ENCODE measurements at regions not wholly inside any gene's neighbourhood (a gene's known extent, or its start where the extent isn't known, plus 50 kb on each side); places are given as distances from the start of the nearest gene placed in this dataset.

DNA sequence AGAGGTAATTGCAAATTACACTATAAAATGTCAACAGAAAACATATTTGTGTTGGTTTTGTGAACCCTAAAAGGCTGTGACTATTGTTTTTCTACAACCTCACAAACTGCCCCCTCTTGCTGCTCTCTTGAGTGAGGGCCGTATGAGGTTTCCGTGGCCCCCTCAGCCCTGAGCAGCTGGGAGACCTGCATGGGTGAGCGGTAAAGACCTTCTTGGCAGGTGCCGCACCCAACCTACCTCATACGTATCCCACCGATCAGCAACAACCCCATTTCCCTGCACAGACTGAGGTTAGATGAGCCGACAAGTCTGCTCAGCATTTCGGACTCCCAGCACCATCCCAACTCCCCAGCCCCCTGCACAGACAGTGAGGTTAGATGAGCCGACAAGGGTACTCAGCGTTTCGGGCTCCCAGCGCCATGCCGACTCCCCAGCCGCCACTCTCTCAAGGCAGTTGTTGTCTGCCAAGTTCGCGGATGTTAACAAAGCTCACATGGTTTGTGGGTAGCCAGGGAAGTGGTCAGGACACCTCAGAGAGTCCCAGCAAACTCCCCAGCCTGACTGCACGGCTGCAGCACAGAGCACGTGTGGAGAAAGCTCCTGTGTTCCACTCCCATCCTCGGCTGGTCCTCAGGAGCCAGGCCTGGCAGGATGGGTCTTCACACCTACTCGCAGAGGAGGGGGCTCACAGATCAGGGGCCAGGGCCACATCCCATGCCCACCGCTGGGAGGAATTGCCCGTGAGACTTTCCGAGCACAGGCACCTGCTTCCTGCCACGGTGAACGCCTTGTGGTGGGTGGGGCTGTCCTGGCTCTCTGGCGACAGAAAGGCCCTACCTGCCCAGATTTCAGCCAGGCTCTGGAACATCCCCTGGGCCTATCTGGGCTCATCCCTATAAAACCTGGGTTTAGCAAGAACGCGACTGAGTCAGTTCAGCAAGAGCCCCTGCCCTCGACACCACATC lies 502.9 kb downstream of the BRD1 start:
- no peak for DNase-seq (ENCODE audit: low spot score)

GRCh38 chr22:49323751-49324415 lies 503.8 kb downstream of the BRD1 start:
- no peak for DNase-seq (ENCODE audit: low spot score)

GRCh38 chr22:49322861-49323622 lies 504.6 kb downstream of the BRD1 start:
- DNase-seq (ENCODE audit: low spot score): no peak

DNA sequence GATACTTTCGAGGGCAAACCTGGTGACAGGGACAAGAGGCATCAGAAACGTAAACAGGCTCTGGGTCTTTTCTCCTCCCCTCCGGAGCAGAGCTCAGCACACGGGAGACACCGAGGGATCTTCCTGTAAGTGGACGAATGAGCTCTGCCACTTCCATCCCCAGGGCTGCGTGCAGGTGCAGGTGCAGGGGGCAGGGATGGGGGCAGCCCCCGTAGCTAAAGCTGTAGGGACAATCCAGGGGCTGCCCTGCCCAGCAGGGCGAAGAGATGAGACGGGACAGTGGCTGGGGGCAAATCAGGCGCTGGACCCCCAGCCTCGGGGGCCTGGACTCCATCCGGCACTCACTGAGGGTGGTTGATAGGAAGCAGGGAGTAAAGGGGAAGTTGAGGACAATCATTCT lies 505.4 kb downstream of the BRD1 start:
- DNase-seq (ENCODE audit: low spot score): no peak

GRCh38 chr22:49321477-49322055 lies 506.1 kb downstream of the BRD1 start:
- DNase-seq (ENCODE audit: low spot score): no peak

GRCh38 chr22:49320714-49321476 lies 506.8 kb downstream of the BRD1 start:
- no peak for DNase-seq (ENCODE audit: low spot score)

DNA sequence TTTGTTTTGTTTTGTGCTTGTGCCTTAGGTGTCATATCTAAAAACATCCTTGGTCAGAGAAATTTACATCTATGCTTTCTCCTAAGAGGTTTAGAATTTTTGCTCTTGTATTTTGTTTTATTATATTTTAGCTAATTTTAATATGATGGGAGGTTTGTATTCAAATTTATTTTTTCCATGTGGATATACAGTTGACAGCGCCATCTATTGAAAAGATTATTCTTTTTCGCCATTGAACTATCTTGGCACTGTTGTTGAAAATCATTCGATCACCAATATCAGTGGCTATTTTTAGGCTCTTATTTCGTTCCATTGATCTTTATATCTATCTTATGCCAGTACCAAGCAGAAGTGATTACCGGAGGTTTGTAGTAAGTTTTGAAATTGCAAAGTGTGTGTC lies 510.3 kb downstream of the BRD1 start:
- DNase-seq (ENCODE audit: low spot score): no peak

DNA sequence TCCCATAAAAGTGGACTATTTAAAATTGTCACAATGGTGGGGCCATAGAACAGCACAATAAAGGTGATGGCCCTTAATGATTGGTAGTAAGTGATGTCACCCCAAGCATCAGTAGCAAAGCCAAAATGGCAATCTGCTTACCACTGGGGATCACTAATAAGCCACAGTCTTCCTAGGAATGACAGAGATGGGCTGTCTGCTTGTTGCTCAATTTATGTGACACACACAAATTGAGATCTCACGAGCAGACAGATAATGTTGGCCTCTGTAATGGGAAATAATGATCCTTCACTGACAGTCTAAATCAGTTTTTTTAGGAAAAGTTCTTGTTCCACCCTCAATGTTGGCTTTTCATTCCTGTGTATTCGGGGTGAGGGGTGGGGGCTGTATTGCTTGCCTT lies 515.1 kb downstream of the BRD1 start:
- no peak for DNase-seq (ENCODE audit: low spot score)

GRCh38 chr22:49310354-49310753 lies 517.3 kb downstream of the BRD1 start:
- DNase-seq (ENCODE audit: low spot score): no peak

- no peak for DNase-seq (ENCODE audit: low spot score)
Measured at GRCh38 chr22:49308300-49308699, 519.4 kb downstream of the BRD1 start.

DNA sequence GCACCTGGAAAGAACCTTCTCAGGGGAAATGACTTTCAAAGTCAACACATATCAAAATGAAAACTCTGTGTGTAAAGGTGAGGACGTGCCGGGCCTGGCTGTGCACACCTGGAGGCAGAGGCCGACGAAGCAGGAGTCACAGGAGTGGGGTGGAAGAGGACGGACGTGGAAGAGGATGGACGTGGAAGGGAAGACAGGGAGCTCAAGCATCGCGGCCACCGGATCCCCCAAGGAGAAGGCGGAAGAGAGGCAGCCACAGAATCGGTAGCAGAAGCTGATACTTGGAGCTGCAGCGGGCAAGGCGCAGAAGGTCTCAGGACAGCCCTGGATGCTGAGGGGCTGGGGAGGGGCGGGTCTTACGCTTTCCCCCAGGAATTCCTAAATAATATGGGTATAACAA lies 519.8 kb downstream of the BRD1 start:
- DNase-seq (ENCODE audit: low spot score): no peak

GRCh38 chr22:49307481-49307830 lies 520.2 kb downstream of the BRD1 start:
- DNase-seq (ENCODE audit: low spot score): no peak

GRCh38 chr22:49306632-49307480 lies 520.8 kb downstream of the BRD1 start:
- DNase-seq (ENCODE audit: low spot score): no peak

DNA sequence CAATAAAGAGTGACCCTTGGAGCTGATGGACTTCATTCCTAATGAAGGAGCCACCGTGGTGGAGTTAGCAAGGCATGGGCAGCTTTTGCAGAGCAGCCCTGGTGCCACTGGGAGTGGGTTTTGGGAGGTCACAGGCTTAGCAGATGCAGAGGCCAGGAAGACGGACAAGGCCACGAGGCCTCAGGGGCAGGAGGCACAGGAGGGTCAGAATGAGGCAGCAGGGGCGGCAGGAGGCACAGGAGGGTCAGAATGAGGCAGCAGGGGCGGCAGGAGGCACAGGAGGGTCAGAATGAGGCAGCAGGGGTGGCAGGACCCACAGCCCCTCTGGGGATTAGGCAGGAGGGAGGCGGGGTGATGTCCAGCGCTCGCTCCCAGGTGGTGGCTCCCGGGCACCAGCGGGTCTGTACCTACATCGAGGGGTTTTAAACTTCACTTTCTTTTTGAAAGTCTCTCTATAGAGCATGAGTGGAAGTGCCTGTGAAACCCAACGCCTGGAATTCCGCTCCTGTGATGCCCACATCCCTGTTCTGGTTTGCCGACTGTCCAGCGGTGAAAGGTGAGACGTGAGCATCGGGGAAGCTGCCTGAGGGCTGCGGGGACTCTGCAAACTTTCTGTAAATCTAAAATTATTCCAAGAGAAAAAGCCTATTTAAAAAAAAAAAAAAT lies 521.6 kb downstream of the BRD1 start:
- no peak for DNase-seq (ENCODE audit: low spot score)

DNA sequence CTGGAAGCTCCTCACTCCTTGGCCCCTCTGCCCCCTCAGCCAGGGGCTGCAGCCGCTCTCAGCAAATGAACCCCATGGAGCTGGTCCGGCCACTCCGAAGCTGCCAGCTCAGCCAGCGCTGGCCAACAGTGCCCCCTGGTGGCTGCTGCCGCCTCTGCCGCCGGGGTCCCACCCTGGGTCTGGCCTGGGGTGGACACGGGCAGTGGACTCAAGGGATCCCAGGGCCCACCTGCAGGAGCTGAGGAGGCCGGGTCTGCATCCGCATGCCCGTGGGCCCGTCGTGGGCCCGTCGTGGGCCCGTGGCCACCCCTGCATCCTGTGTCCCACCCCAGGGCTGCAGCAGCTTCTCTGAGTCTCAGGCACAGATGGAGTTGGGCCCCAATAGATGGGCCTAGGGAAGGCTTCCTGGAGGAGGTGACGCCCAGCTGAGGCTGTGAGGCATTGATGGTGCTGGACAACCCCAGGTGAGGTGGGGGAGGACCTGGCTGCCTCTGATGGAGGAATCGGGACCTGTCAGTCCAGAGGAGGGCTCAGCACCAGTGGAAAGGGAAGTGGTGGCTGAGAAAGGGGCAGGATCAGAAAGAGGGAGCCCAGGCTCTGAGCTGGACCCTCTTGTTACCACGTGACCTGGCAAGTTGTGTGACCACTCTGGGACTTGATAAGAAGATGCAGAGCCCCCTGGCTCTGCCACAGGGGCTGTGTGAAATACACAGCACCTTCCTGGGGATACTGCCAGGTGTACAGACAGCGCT lies 522.3 kb downstream of the BRD1 start:
- peak; percentile 39 for DNase-seq (ENCODE audit: low spot score)

DNA sequence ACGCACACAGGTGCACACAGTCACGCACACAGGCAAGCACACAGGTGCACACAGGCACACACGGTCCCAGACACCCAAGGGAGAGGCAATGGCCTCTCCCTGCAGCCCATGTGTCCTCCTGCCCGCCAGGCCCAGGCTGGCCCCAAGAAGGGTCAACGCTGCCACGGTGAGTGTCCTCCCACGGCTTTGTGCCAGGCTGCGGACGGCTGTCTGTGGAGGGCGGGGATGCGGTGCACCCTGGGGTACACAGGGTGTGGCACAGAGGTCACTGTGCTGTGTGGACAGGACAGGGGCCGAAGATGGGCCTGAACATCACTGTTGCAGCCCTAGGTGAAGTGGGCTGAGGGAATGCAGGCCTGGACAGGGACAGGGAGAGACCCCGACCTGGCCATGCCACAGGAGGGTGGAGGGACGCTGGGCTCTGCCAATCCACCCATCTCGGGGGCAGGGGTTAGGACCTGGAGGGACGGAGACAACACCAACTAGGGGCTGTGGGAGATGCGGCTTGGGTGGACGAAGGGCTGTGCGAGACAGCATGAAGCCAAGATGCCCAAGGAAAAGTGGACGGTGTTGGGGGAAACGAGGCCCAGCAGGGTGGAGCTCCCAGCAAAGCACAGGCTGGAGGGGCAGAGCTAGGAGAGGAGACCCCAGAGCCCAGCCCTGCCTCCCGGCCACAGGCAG lies 523.8 kb downstream of the BRD1 start:
- DNase-seq (ENCODE audit: low spot score): no peak

- no peak for DNase-seq (ENCODE audit: low spot score)
Measured at GRCh38 chr22:49303061-49303735, 524.5 kb downstream of the BRD1 start.

GRCh38 chr22:49302530-49302929 lies 525.1 kb downstream of the BRD1 start:
- DNase-seq (ENCODE audit: low spot score): no peak
